ENCODE measurements at regions not wholly inside any gene's neighbourhood (a gene's known extent, or its start where the extent isn't known, plus 50 kb on each side); places are given as distances from the start of the nearest gene placed in this dataset.

DNA sequence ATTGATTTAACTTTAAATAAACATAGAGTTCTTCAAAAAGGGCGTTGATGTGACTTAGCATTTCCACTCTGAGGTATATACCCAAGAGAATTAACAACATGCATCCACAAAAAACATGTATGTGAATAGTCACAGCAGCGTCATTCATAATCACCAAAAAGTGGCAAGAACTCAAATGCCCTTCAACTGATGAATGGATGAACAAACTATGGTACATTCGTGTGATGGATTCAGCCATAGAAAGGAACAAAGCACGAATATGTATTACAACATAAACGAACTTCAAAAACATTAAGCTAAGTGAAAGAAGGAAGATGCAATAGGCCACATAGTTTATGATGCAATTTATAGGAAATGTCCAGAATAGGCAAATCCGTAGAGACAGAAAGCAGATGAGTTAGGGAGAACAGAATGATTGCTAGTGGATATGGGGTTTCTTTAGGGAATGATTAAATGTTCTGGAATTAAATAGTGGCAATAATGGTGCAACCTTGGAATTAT lies 72.3 kb upstream of the UQCRFS1 start:
- in situ Hi-C loops (cut with MboI; ENCODE audit: low pct_ligation_motif_present in 1 of 4, low pct_unique_long_range_greater_than_20kb in 1 of 4, low sequenced_read_pairs in 3 of 4) (no loop called here), intact Hi-C loops (cut with DNase I; ENCODE audit: low total_unique reads) (no loop called here)
- 57 to 60% methylated on average over 6 of the region's 6 CpGs for WGBS, 2 donors (ENCODE audit: low coverage in 1 of 2)

DNA sequence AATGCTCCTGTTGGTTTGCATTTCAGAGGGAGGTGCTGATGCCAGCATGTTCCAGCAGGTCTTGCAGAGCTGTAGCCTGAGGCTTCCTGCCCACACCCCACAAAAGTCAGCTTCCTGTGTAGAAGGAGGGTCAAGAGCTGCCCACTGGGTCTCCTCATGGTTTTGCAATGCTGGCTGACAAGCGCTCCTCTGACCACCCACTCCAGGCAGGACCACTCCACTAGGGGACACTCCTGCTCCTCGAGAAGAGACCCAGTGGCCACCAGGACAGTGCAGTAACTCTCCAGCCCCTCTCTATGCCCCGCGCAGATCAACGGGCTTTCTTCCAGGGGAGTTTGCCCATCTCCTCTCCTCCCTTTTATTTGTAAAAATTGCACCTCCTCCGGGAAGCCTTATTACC lies 72.9 kb upstream of the UQCRFS1 start:
- TF ChIP-seq, protein P1, sequence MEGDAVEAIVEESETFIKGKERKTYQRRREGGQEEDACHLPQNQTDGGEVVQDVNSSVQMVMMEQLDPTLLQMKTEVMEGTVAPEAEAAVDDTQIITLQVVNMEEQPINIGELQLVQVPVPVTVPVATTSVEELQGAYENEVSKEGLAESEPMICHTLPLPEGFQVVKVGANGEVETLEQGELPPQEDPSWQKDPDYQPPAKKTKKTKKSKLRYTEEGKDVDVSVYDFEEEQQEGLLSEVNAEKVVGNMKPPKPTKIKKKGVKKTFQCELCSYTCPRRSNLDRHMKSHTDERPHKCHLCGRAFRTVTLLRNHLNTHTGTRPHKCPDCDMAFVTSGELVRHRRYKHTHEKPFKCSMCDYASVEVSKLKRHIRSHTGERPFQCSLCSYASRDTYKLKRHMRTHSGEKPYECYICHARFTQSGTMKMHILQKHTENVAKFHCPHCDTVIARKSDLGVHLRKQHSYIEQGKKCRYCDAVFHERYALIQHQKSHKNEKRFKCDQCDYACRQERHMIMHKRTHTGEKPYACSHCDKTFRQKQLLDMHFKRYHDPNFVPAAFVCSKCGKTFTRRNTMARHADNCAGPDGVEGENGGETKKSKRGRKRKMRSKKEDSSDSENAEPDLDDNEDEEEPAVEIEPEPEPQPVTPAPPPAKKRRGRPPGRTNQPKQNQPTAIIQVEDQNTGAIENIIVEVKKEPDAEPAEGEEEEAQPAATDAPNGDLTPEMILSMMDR (IDR thresholded peaks at IDR 0.05), result no peak
- TF ChIP-seq POLR2A (IDR thresholded peaks at IDR 0.05) (no peak), POLR2AphosphoS5 (IDR thresholded peaks at IDR 0.05) (no peak), EP300 (IDR thresholded peaks at IDR 0.05; ENCODE audit: low read depth) (no peak)
- Histone ChIP-seq H3K9me3 (no peaks in the 10 kb centered on the region), H3K36me3 (no peaks in the 10 kb centered on the region), H3K4me1 (no peaks in the 10 kb centered on the region), H3K27ac (no peak overlapping the region), H3K27me3 (peaks cover 10% of the 10 kb centered on the region), H3K4me3 (no peak overlapping the region)
- DNase-seq, result no peak
- WGBS, 2 donors (ENCODE audit: low coverage in 1 of 2), result 32% methylated on average over 6 of the region's 6 CpGs; no CpG with 5 or more reads in 1 of the 2 donors
- in situ Hi-C loops (cut with MboI; ENCODE audit: low pct_ligation_motif_present in 1 of 4, low pct_unique_long_range_greater_than_20kb in 1 of 4, low sequenced_read_pairs in 3 of 4), result no loop called here
- intact Hi-C loops (cut with DNase I; ENCODE audit: low total_unique reads), result no loop called here

More for the DNA sequence above, 72.3 kb upstream of the UQCRFS1 start:
- no peaks in the 10 kb centered on the region for H3K36me3 ChIP-seq
- H3K27me3 ChIP-seq, result peaks cover 10% of the 10 kb centered on the region
- no peak for TF ChIP-seq POLR2AphosphoS5 (IDR thresholded peaks at IDR 0.05)
- TF ChIP-seq, protein P1 (IDR thresholded peaks at IDR 0.05), result no peak
- no peak for TF ChIP-seq EP300 (IDR thresholded peaks at IDR 0.05; ENCODE audit: low read depth)
- TF ChIP-seq POLR2A (IDR thresholded peaks at IDR 0.05), result no peak
- no peaks in the 10 kb centered on the region for H3K4me1 ChIP-seq
- no peak overlapping the region for H3K27ac ChIP-seq
- DNase-seq, result no peak
- H3K4me3 ChIP-seq, result no peak overlapping the region
- H3K9me3 ChIP-seq, result no peaks in the 10 kb centered on the region

DNA sequence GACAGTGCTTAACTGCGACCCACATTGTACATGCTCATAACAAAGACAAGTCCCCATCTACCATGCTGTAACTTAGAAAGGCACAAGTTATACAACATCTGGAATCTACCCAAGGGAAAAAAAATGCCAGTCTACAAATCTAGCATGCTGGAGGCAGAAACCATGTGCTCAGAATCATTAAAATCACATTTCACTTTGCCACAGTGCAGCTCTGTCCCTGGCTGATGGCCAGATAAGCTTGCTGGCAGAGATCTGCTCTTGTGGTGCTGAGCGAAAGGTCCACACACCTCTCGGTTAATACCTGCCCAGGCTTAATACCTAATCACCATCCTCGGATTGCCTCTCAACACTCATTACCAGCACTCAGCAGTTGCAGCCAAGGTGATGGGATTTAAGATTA lies 74.1 kb upstream of the UQCRFS1 start:
- 67 to 68% methylated on average over 2 to 4 of the region's 4 CpGs for WGBS, 2 donors (ENCODE audit: low coverage in 1 of 2)
- no peaks in the 10 kb centered on the region for H3K9me3 ChIP-seq
- DNase-seq, result no peak
- H3K27me3 ChIP-seq, result peaks cover 10% of the 10 kb centered on the region
- in situ Hi-C loops (cut with MboI; ENCODE audit: low pct_ligation_motif_present in 1 of 4, low pct_unique_long_range_greater_than_20kb in 1 of 4, low sequenced_read_pairs in 3 of 4), result no loop called here
- H3K4me1 ChIP-seq, result no peaks in the 10 kb centered on the region
- no peak overlapping the region for H3K4me3 ChIP-seq
- intact Hi-C loops (cut with DNase I; ENCODE audit: low total_unique reads), result no loop called here
- H3K27ac ChIP-seq, result no peak overlapping the region
- H3K36me3 ChIP-seq, result no peaks in the 10 kb centered on the region
- TF ChIP-seq, protein P1 (IDR thresholded peaks at IDR 0.05), result no peak
- TF ChIP-seq POLR2A (IDR thresholded peaks at IDR 0.05) (no peak), EP300 (IDR thresholded peaks at IDR 0.05; ENCODE audit: low read depth) (no peak), POLR2AphosphoS5 (IDR thresholded peaks at IDR 0.05) (no peak)

DNA sequence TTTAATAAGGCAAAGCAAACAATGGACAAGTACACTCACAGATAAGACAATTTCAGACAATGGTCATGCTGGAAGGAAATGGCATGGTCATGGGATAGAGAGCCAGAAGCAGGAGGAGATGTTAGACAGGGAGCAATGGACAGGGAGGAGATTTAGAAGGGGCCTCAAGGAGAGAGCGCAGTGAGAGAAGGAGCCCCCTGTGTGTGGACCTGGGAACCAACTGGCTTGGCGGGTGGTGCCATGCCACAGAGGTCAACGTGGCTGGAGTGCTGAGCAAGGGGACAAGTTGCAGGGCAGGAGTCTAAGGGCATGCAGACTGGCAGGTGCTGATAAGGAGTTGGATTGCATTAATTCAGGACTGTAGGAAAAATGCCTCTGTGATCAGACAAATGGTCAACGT lies 75.3 kb upstream of the UQCRFS1 start:
- Histone ChIP-seq H3K4me1 (no peaks in the 10 kb centered on the region), H3K27me3 (peaks cover 10% of the 10 kb centered on the region), H3K36me3 (no peaks in the 10 kb centered on the region), H3K27ac (no peak overlapping the region), H3K9me3 (no peaks in the 10 kb centered on the region), H3K4me3 (no peak overlapping the region)
- no peak for DNase-seq
- intact Hi-C loops (cut with DNase I; ENCODE audit: low total_unique reads), result no loop called here
- TF ChIP-seq EP300 (IDR thresholded peaks at IDR 0.05; ENCODE audit: low read depth) (no peak), POLR2A (IDR thresholded peaks at IDR 0.05) (no peak), POLR2AphosphoS5 (IDR thresholded peaks at IDR 0.05) (no peak)
- TF ChIP-seq, protein P1 (IDR thresholded peaks at IDR 0.05), result no peak
- in situ Hi-C loops (cut with MboI; ENCODE audit: low pct_ligation_motif_present in 1 of 4, low pct_unique_long_range_greater_than_20kb in 1 of 4, low sequenced_read_pairs in 3 of 4), result no loop called here
- WGBS, 2 donors (ENCODE audit: low coverage in 1 of 2), result 91% methylated on average over 4 of the region's 4 CpGs; no CpG with 5 or more reads in 1 of the 2 donors
